Lung (tissue), 11 donors: ENCODE measurements at regions not wholly inside any gene's neighbourhood (a gene's known extent, or its start where the extent isn't known, plus 50 kb on each side); places are given as distances from the start of the nearest gene placed in this dataset.
"Not testable (repeated sequence)": the region's sequence is repeated elsewhere in the genome, so short reads cannot be mapped to it uniquely, and the experiment has no call there.

Source experiments
- ATAC-seq: fragments of 200-7000 bp; cut with Tn5 transposase; one replicate; pipeline ENCODE4 v1.9.1; 2020; ENCODE audit warnings: moderate number of reproducible peaks; ENCODE audit not compliant: insufficient read depth, low FRiP score
- DNase-seq, 3 donors: peaks; one replicate each; pipeline ENCODE4 v3.0.0-alpha.2; 2013 to 2017
- H3K27ac ChIP-seq, 2 donors: one replicate each; pipeline ENCODE4 v1.5.1; 2013; ENCODE audit warnings: mild to moderate bottlenecking in 2 of 2, moderate library complexity in 2 of 2, control low read depth in 1 of 2, inconsistent platforms in 1 of 2, low read depth in 1 of 2, low read length in 1 of 2
- H3K27me3 ChIP-seq, 3 donors: one replicate each; pipeline ENCODE4 v1.5.1; 2013; ENCODE audit warnings: low read length in 2 of 3; ENCODE audit not compliant: control insufficient read depth in 3 of 3, insufficient read depth in 3 of 3
- H3K36me3 ChIP-seq, 4 donors: one replicate each; pipeline ENCODE4 v1.5.1; 2013; ENCODE audit warnings: low read length in 4 of 4, mild to moderate bottlenecking in 1 of 4, moderate library complexity in 1 of 4; ENCODE audit not compliant: control insufficient read depth in 4 of 4, insufficient read depth in 4 of 4
- H3K4me1 ChIP-seq, 5 donors: one replicate each; pipeline ENCODE4 v1.5.1; 2013; ENCODE audit warnings: low read length in 5 of 5, mild to moderate bottlenecking in 2 of 5, moderate library complexity in 1 of 5; ENCODE audit not compliant: control insufficient read depth in 5 of 5, insufficient read depth in 5 of 5
- H3K4me3 ChIP-seq: one replicate; pipeline ENCODE4 v1.5.1; 2013; ENCODE audit warnings: mild to moderate bottlenecking, control low read depth, moderate library complexity
- H3K9ac ChIP-seq, 2 donors: one replicate each; pipeline ENCODE4 v1.5.1; 2013; ENCODE audit warnings: low read length in 2 of 2, control low read depth in 1 of 2; ENCODE audit not compliant: insufficient read depth in 1 of 2
- H3K9me3 ChIP-seq, 4 donors: one replicate each; pipeline ENCODE4 v1.5.1; 2013; ENCODE audit warnings: low read length in 3 of 4, mild to moderate bottlenecking in 1 of 4, moderate library complexity in 1 of 4; ENCODE audit not compliant: control insufficient read depth in 4 of 4, insufficient read depth in 3 of 4
- WGBS, 2 donors: extraction: QIAGEN DNeasy Blood & Tissue Kit; methylation state at CpG; one replicate each; pipeline ENCODE4 v1.1.7; 2013; 5-methylcytosine and 5-hydroxymethylcytosine counted together
- TF ChIP-seq, protein P1 (sequence below): IDR thresholded peaks from 2 replicates; pipeline ENCODE4 v1.5.1; 2012; ENCODE audit warnings: mild to moderate bottlenecking; ENCODE audit errors: control extremely low read depth, extremely low read depth
- donor health status: control.
- donor health status: control.
- donor health status: Bipolar disorder and iron deficiency.
- donor health status: healthy.
- donor health status: DM: yes; HTN: yes; CAD: no.

DNA sequence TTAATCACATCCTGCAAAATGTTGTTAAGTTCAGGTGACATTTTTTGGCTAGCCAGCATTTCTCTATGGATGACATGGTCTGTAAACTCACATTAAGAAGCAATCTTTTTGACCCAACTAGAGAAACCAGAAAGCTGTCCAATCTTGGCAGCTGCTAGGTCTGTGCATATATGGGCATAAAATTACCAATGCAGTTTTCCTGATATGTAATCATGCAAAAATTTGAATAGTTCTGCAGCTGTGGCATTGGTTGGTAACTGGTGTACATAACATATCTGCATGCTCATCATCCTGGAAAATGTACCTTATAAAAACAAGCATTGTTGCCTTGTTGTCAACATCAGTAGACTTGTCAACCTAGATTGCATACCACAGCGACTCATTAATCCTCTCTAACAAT is 620.0 kb upstream of the LRFN5 start:
- TF ChIP-seq, protein P1, sequence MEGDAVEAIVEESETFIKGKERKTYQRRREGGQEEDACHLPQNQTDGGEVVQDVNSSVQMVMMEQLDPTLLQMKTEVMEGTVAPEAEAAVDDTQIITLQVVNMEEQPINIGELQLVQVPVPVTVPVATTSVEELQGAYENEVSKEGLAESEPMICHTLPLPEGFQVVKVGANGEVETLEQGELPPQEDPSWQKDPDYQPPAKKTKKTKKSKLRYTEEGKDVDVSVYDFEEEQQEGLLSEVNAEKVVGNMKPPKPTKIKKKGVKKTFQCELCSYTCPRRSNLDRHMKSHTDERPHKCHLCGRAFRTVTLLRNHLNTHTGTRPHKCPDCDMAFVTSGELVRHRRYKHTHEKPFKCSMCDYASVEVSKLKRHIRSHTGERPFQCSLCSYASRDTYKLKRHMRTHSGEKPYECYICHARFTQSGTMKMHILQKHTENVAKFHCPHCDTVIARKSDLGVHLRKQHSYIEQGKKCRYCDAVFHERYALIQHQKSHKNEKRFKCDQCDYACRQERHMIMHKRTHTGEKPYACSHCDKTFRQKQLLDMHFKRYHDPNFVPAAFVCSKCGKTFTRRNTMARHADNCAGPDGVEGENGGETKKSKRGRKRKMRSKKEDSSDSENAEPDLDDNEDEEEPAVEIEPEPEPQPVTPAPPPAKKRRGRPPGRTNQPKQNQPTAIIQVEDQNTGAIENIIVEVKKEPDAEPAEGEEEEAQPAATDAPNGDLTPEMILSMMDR, result no peak
- Histone ChIP-seq H3K27ac (no peak overlapping the region), H3K36me3 (no peaks in the 10 kb centered on the region), H3K9ac (no peak overlapping the region), H3K4me1 (no peaks in the 10 kb centered on the region), H3K4me3 (no peak overlapping the region), H3K9me3 (peaks cover 0 to 3% (median 2%) of the 10 kb centered on the region in 4 donors), H3K27me3 (no peaks in the 10 kb centered on the region)
- no peak for DNase-seq
- WGBS, 2 donors, result 71 to 79% methylated on average over 1 of the region's 1 CpG
- no peak for ATAC-seq

DNA sequence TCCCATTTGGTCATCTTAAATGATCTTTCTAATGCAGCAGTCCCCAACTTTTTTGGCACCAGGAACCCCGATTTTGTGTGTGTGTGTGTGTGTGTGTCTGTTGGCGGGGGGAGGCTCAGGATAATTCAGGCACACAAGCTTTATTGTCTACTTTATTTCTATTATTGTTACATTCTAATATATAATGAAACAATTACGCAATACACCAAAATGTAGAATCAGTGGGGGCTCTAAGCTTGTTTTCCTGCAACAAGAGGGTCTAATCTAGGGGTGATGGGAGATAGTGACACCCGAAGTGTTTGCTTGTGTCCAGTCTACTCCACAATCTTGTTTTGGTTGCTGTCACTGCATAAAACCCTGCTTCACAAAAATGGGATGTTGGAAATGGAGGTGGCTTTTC is 621.1 kb upstream of the LRFN5 start:
- Histone ChIP-seq H3K4me1 (no peaks in the 10 kb centered on the region), H3K4me3 (no peak overlapping the region), H3K9me3 (peaks cover 0 to 3% (median 2%) of the 10 kb centered on the region in 4 donors), H3K36me3 (no peaks in the 10 kb centered on the region), H3K9ac (no peak overlapping the region), H3K27me3 (no peaks in the 10 kb centered on the region), H3K27ac (no peak overlapping the region)
- ATAC-seq, result no peak
- TF ChIP-seq, protein P1, result no peak
- WGBS, 2 donors, result 69 to 77% methylated on average over 4 of the region's 4 CpGs
- DNase-seq, result no peak

DNA sequence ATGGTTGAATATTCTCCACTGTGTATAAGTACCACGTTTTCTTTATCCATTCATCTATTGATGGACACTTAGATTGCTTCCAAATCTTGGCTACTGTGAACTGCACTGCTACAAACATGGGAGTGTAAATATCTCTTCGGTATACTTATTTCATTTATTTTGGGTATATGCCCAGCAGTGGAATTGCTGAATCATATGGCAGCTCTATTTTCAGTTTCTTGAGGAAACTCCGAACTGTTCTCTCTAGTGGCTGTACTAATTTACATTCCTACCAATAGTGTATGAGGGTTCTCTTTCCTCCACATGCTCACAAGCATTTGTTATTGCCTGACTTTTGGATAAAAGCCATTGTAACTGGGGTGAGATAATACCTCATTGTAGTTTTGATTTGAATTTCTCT is 623.1 kb upstream of the LRFN5 start:
- TF ChIP-seq, protein P1, result no peak
- no peak overlapping the region for H3K9ac ChIP-seq
- H3K27ac ChIP-seq, result no peak overlapping the region
- peaks cover 0 to 3% (median 2%) of the 10 kb centered on the region in 4 donors for H3K9me3 ChIP-seq
- DNase-seq (no peak), ATAC-seq (no peak)
- H3K27me3 ChIP-seq, result no peaks in the 10 kb centered on the region
- H3K4me1 ChIP-seq, result no peaks in the 10 kb centered on the region
- 45 to 65% methylated on average over 3 of the region's 3 CpGs for WGBS, 2 donors
- H3K4me3 ChIP-seq, result no peak overlapping the region
- H3K36me3 ChIP-seq, result no peaks in the 10 kb centered on the region

DNA sequence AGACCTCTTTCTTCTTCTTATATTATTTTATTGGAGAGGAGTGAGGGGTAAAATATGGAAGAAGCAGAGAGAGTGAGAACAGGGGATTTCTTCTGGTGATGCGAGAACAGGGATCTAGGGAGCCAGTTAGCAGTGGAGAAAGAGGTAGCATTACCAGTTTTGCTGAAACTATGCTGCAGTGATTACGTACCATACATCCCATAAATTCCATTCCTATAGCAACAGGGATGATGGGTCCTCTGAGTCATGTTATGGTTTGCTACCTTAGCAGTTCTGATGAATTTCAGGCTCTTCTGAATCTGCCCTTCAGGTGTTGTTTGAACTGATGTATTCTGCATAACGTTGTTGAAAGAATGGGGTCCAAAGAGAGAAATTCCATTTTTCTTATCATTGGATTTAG is 625.4 kb upstream of the LRFN5 start:
- TF ChIP-seq, protein P1, result no peak
- 78 to 84% methylated on average over 3 of the region's 3 CpGs for WGBS, 2 donors
- no peaks in the 10 kb centered on the region for H3K27me3 ChIP-seq
- H3K4me3 ChIP-seq, result no peak overlapping the region
- ATAC-seq (no peak), DNase-seq (no peak)
- no peak overlapping the region for H3K27ac ChIP-seq
- H3K4me1 ChIP-seq, result no peaks in the 10 kb centered on the region
- no peaks in the 10 kb centered on the region for H3K9me3 ChIP-seq
- H3K9ac ChIP-seq, result no peak overlapping the region
- no peaks in the 10 kb centered on the region for H3K36me3 ChIP-seq

DNA sequence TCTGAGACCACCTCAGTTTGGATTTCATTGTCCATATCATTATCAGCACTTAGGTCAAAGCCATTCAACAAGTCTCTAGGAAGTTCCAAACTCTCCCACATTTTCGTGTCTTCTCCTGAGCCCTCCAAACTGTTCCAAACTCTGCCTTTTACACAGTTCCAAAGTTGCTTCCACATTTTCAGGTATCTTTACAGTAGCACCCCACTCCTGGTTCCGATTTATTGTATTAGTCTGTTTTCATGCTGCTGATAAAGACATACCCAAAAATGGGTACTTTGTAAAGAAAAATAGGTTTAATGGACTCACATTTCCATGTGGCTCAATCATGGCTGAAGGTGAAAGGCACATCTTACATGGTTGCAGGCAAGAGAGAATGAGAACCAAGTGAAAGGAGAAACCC is 646.4 kb upstream of the LRFN5 start:
- H3K4me3 ChIP-seq, H3K9ac ChIP-seq, H3K36me3 ChIP-seq, H3K27me3 ChIP-seq, ATAC-seq, DNase-seq, H3K27ac ChIP-seq, H3K4me1 ChIP-seq, H3K9me3 ChIP-seq: not testable (repeated sequence)
- 67 to 69% methylated on average over 2 of the region's 2 CpGs for WGBS, 2 donors
